ENCODE measurements at regions not wholly inside any gene's neighbourhood (a gene's known extent, or its start where the extent isn't known, plus 50 kb on each side); places are given as distances from the start of the nearest gene placed in this dataset.

- TF ChIP-seq TCF12 (IDR thresholded peaks at IDR 0.05; ENCODE audit: low read depth) (no peak), REST (IDR thresholded peaks at IDR 0.05; ENCODE audit: low read depth) (no peak), EP300 (IDR thresholded peaks at IDR 0.05; ENCODE audit: borderline replicate concordance) (no peak), TAF1 (IDR thresholded peaks at IDR 0.05; ENCODE audit: low read depth) (no peak), USF1 (IDR thresholded peaks at IDR 0.05) (no peak), TEAD4 (IDR thresholded peaks at IDR 0.05) (no peak), RAD21 (IDR thresholded peaks at IDR 0.05; ENCODE audit: low read depth) (no peak), FOXM1 (IDR thresholded peaks at IDR 0.05; ENCODE audit: borderline replicate concordance, low read depth) (no peak), CREB1 (IDR thresholded peaks at IDR 0.05; ENCODE audit: low read depth) (no peak), CEBPB (IDR thresholded peaks at IDR 0.05) (no peak), YY1 (IDR thresholded peaks at IDR 0.05; ENCODE audit: low read depth) (no peak)
- TF ChIP-seq, protein P1, sequence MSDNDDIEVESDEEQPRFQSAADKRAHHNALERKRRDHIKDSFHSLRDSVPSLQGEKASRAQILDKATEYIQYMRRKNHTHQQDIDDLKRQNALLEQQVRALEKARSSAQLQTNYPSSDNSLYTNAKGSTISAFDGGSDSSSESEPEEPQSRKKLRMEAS (IDR thresholded peaks at IDR 0.05), result no peak
Measured at GRCh38 chr12:128204711-128205110, 62.3 kb upstream of the TMEM132C start.
